Erythroblast (primary cell): ENCODE measurements at regions not wholly inside any gene's neighbourhood (a gene's known extent, or its start where the extent isn't known, plus 50 kb on each side); places are given as distances from the start of the nearest gene placed in this dataset.

Source experiments
- GATA1 ChIP-seq: IDR thresholded peaks from 2 replicates; pipeline ENCODE4 v1.6.1; 2011; ENCODE audit warnings: low read depth, mild to moderate bottlenecking, control low read depth, low read length, moderate library complexity
- POLR2A ChIP-seq: IDR thresholded peaks from 2 replicates; pipeline ENCODE4 v1.6.1; 2011; ENCODE audit warnings: mild to moderate bottlenecking, low read length

GRCh38 chr2:8528863-8529262, 153.0 kb upstream of the ID2 start:
- TF ChIP-seq POLR2A: no peak
- TF ChIP-seq GATA1: no peak
